H9 (cell line): ENCODE measurements at regions not wholly inside any gene's neighbourhood (a gene's known extent, or its start where the extent isn't known, plus 50 kb on each side); places are given as distances from the start of the nearest gene placed in this dataset.

Experiments used
- DNase-seq: peaks from one replicate; pipeline ENCODE4 v3.0.0-alpha.2; 2017
- H2AFZ ChIP-seq: one replicate; pipeline ENCODE4 v1.6.1; 2013; ENCODE audit warnings: mild to moderate bottlenecking, low read length, control low read depth, moderate library complexity
- H2AK5ac ChIP-seq: 2 replicates; pipeline ENCODE4 v1.6.1; 2013; ENCODE audit warnings: low read length, control low read depth, mixed read lengths; ENCODE audit not compliant: insufficient read length
- H2BK120ac ChIP-seq: one replicate; pipeline ENCODE4 v1.6.1; 2013; ENCODE audit warnings: low read depth, mild to moderate bottlenecking, low read length, control low read depth, inconsistent platforms; ENCODE audit not compliant: poor library complexity, severe bottlenecking
- H2BK12ac ChIP-seq: 2 replicates; pipeline ENCODE4 v1.6.1; 2013; ENCODE audit warnings: low read length, control low read depth, mixed read lengths, low read depth; ENCODE audit not compliant: insufficient read length
- H2BK15ac ChIP-seq: 2 replicates; pipeline ENCODE4 v1.6.1; 2013; ENCODE audit warnings: low read depth, low read length, control low read depth
- H2BK20ac ChIP-seq: one replicate; pipeline ENCODE4 v1.6.1; 2013; ENCODE audit warnings: low read depth, mild to moderate bottlenecking, low read length, control low read depth, inconsistent platforms; ENCODE audit not compliant: poor library complexity, severe bottlenecking
- H2BK5ac ChIP-seq: 2 replicates; pipeline ENCODE4 v1.6.1; 2013; ENCODE audit warnings: low read length, control low read depth, mixed read lengths; ENCODE audit not compliant: insufficient read length
- H3K14ac ChIP-seq: 2 replicates; pipeline ENCODE4 v1.6.1; 2013; ENCODE audit warnings: low read length, control low read depth; ENCODE audit not compliant: insufficient read depth
- H3K18ac ChIP-seq: 2 replicates; pipeline ENCODE4 v1.6.1; 2013; ENCODE audit warnings: low read depth, mild to moderate bottlenecking, mixed read lengths, low read length, control low read depth; ENCODE audit not compliant: insufficient read length
- H3K23ac ChIP-seq: 2 replicates; pipeline ENCODE4 v1.6.1; 2013; ENCODE audit warnings: low read length, control low read depth, mixed read lengths, low read depth; ENCODE audit not compliant: insufficient read length
- H3K23me2 ChIP-seq: 2 replicates; pipeline ENCODE4 v1.6.1; 2013; ENCODE audit warnings: low read depth, mild to moderate bottlenecking, mixed read lengths, low read length, control low read depth; ENCODE audit not compliant: insufficient read length, poor library complexity, severe bottlenecking
- H3K27ac ChIP-seq: 2 replicates; pipeline ENCODE4 v1.5.1; 2013; ENCODE audit warnings: low read length, control low read depth, mixed read lengths, low read depth; ENCODE audit not compliant: insufficient read length
- H3K27me3 ChIP-seq: 2 replicates; pipeline ENCODE4 v1.6.1; 2013; ENCODE audit warnings: low read length, control low read depth, inconsistent platforms; ENCODE audit not compliant: insufficient read depth
- H3K4ac ChIP-seq: 2 replicates; pipeline ENCODE4 v1.6.1; 2013; ENCODE audit warnings: low read depth, mild to moderate bottlenecking, control low read depth, inconsistent platforms, low read length, moderate library complexity
- H3K4me1 ChIP-seq: 2 replicates; pipeline ENCODE4 v1.6.1; 2013; ENCODE audit warnings: low read length, control low read depth, inconsistent platforms; ENCODE audit not compliant: insufficient read depth
- H3K4me2 ChIP-seq: 2 replicates; pipeline ENCODE4 v1.6.1; 2013; ENCODE audit warnings: low read length, control low read depth, mixed read lengths; ENCODE audit not compliant: insufficient read length, insufficient read depth
- H3K56ac ChIP-seq: 2 replicates; pipeline ENCODE4 v1.6.1; 2013; ENCODE audit warnings: low read depth, mild to moderate bottlenecking, mixed read lengths, low read length, control low read depth; ENCODE audit not compliant: insufficient read length
- H3K79me1 ChIP-seq: 2 replicates; pipeline ENCODE4 v1.6.1; 2013; ENCODE audit warnings: low read depth, mild to moderate bottlenecking, moderate library complexity, low read length, control low read depth, inconsistent platforms; ENCODE audit not compliant: insufficient read depth, poor library complexity, severe bottlenecking
- H3K79me2 ChIP-seq: 2 replicates; pipeline ENCODE4 v1.6.1; 2013; ENCODE audit warnings: low read length, control low read depth, inconsistent platforms; ENCODE audit not compliant: insufficient read depth
- H3K9ac ChIP-seq: 2 replicates; pipeline ENCODE4 v1.6.1; 2013; ENCODE audit warnings: low read length, control low read depth, mixed read lengths; ENCODE audit not compliant: insufficient read length; ENCODE audit errors: extremely low read depth
- H3K9me3 ChIP-seq: one replicate; pipeline ENCODE4 v1.6.1; 2013; ENCODE audit warnings: low read depth, low read length, inconsistent platforms; ENCODE audit not compliant: control insufficient read depth
- H3T11ph ChIP-seq: one replicate; pipeline ENCODE4 v1.6.1; 2013; ENCODE audit warnings: mild to moderate bottlenecking, low read length, control low read depth, inconsistent platforms
- H4K20me1 ChIP-seq: one replicate; pipeline ENCODE4 v1.6.1; 2013; ENCODE audit not compliant: control insufficient read depth, insufficient read length, insufficient read depth
- H4K5ac ChIP-seq: 2 replicates; pipeline ENCODE4 v1.6.1; 2013; ENCODE audit warnings: low read depth, mild to moderate bottlenecking, mixed read lengths, low read length, control low read depth; ENCODE audit not compliant: insufficient read length
- H4K8ac ChIP-seq: replicated peaks from 2 replicates; pipeline ENCODE4 v1.6.1; 2013; ENCODE audit warnings: low read length, control low read depth, mixed read lengths, low read depth; ENCODE audit not compliant: insufficient read length
- H4K91ac ChIP-seq: 2 replicates; pipeline ENCODE4 v1.6.1; 2013; ENCODE audit warnings: low read depth, mild to moderate bottlenecking, moderate library complexity, mixed read lengths, low read length, control low read depth; ENCODE audit not compliant: insufficient read length
- H3K27ac Mint-ChIP-seq, 3 experiments: 2 replicates in 2 of 3; 3 replicates in 1 of 3; pipeline ENCODE4 v1.8.0; 2020 to 2021; ENCODE audit warnings: mixed read lengths in 3 of 3, mild to moderate bottlenecking in 1 of 3, moderate library complexity in 1 of 3
- H3K27me3 Mint-ChIP-seq: 2 replicates; pipeline ENCODE4 v1.8.0; 2021; ENCODE audit warnings: low read depth, mild to moderate bottlenecking, moderate library complexity, mixed read lengths
- H3K36me3 Mint-ChIP-seq, 3 experiments: 2 replicates in 2 of 3; 3 replicates in 1 of 3; pipeline ENCODE4 v1.8.0; 2020 to 2021; ENCODE audit warnings: low read depth in 3 of 3, mixed read lengths in 3 of 3; ENCODE audit not compliant: insufficient read depth in 1 of 3
- H3K4me1 Mint-ChIP-seq, 2 experiments: 2 replicates each; pipeline ENCODE4 v1.8.0; 2020; ENCODE audit warnings: mixed read lengths in 2 of 2
- H3K4me3 Mint-ChIP-seq, 2 experiments: 2 replicates in 1 of 2; 3 replicates in 1 of 2; pipeline ENCODE4 v1.8.0; 2020 to 2021; ENCODE audit warnings: mild to moderate bottlenecking in 2 of 2, mixed read lengths in 2 of 2, moderate library complexity in 1 of 2
- H3K9me3 Mint-ChIP-seq, 2 experiments: 2 replicates in 1 of 2; 3 replicates in 1 of 2; pipeline ENCODE4 v1.8.0; 2020; ENCODE audit warnings: mild to moderate bottlenecking in 2 of 2, mixed read lengths in 2 of 2, moderate library complexity in 1 of 2
- CTCF ChIP-seq: fragments of 200-600 bp; sonication (generic); conservative IDR thresholded peaks from 3 replicates; pipeline ENCODE4 v1.8.0; 2021; ENCODE audit warnings: antibody characterized with exemption, mild to moderate bottlenecking
- WGBS: extraction: QIAGEN DNeasy Blood & Tissue Kit; methylation state at CpG from one replicate; pipeline ENCODE4 v1.1.7; 2013; ENCODE audit warnings: missing lambda C conversion rate, low lambda C conversion rate, mixed read lengths; ENCODE audit not compliant: insufficient read length; ENCODE audit errors: extremely low coverage; 5-methylcytosine and 5-hydroxymethylcytosine counted together

- Mint-ChIP-seq H3K4me1 (peaks cover 8 to 9% of the 10 kb centered on the region in 2 experiments), H3K9me3 (peaks cover 10 to 11% of the 10 kb centered on the region in 2 experiments), H3K27me3 (peaks cover 2% of the 10 kb centered on the region; the same call in 1 of the 2 replicates), H3K4me3 (no peak overlapping the region), H3K27ac (no peak overlapping the region), H3K36me3 (peaks cover 0 to 4% (median 2%) of the 10 kb centered on the region in 3 experiments; a peak in 6 of 7 replicates)
- H4K20me1 ChIP-seq = no peaks in the 10 kb centered on the region
- no peak overlapping the region for H4K5ac ChIP-seq
- no peaks in the 10 kb centered on the region for H3K23me2 ChIP-seq
- no peak overlapping the region for H2AK5ac ChIP-seq
- no peak overlapping the region for H4K8ac ChIP-seq
- no peak for TF ChIP-seq CTCF
- no peak overlapping the region for H3K18ac ChIP-seq
- H2BK120ac ChIP-seq = no peak overlapping the region
- no peak overlapping the region for H3K27ac ChIP-seq
- H3K23ac ChIP-seq = no peak overlapping the region
- H3K27me3 ChIP-seq = no peaks in the 10 kb centered on the region
- no peak overlapping the region for H2AFZ ChIP-seq
- no peak overlapping the region for H3K4me2 ChIP-seq
- H2BK15ac ChIP-seq = no peak overlapping the region
- H2BK12ac ChIP-seq = no peak overlapping the region
- H3K9ac ChIP-seq = no peak overlapping the region
- H3K79me2 ChIP-seq = no peaks in the 10 kb centered on the region
- H3K56ac ChIP-seq = no peak overlapping the region
- H3K79me1 ChIP-seq = no peaks in the 10 kb centered on the region
- peaks cover 4% of the 10 kb centered on the region for H3K9me3 ChIP-seq
- H2BK5ac ChIP-seq = no peak overlapping the region
- no peak overlapping the region for H3K4ac ChIP-seq
- no peak overlapping the region for H3T11ph ChIP-seq
- WGBS = no CpG with 5 or more reads among the region's 2 CpGs
- no peak for DNase-seq
- H3K14ac ChIP-seq = no peak overlapping the region
- no peak overlapping the region for H4K91ac ChIP-seq
- H3K4me1 ChIP-seq = peaks cover 3% of the 10 kb centered on the region; the same call in 1 of the 2 replicates
- no peak overlapping the region for H2BK20ac ChIP-seq
Measured at GRCh38 chr7:24510759-24511158, 62.5 kb upstream of the PALS2 start.
